RPMI8226 (cell line): ENCODE measurements at regions not wholly inside any gene's neighbourhood (a gene's known extent, or its start where the extent isn't known, plus 50 kb on each side); places are given as distances from the start of the nearest gene placed in this dataset.

Experiments used
- DNase-seq: peaks from one replicate; pipeline ENCODE4 v3.0.0-alpha.2; 2015

DNA sequence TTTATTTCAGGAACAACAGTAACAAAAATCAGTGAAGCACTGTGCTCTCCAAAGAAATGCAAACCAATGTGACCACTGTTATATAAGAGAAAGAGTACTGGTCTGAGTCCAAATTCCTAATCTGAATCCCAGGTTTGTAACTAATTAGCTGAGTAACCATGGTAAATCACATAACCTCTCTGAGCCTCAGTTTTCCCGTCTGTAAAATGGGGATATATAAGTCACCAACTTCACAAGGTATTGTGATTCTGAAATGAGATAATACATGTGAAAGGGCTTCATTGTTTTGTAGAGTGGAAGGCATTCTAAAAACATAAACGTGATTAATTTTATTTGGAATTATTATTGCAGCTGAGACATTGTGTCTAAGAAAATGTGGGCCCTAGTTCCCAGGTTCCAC lies 91.3 kb upstream of the YPEL5 start:
- no peak for DNase-seq

DNA sequence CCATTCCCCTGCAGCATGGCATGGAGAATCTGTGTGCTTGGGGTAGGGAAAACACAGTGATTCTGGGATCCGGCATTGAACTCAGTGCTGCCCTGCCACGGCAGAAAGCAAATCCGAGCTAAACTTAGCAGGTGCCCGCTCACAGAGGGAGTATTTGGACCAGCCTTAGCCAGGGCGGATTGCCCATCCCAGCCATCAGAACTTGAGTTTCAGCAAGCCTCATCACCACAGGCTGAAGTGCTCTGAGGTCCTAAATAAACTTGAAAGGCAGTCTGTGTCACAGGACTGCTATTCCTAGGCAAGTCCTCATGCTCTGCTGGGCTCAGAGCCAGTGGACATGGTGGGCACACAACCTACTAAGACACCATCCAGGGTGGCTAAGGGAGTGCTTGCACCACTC lies 86.2 kb upstream of the YPEL5 start:
- DNase-seq, result no peak

DNA sequence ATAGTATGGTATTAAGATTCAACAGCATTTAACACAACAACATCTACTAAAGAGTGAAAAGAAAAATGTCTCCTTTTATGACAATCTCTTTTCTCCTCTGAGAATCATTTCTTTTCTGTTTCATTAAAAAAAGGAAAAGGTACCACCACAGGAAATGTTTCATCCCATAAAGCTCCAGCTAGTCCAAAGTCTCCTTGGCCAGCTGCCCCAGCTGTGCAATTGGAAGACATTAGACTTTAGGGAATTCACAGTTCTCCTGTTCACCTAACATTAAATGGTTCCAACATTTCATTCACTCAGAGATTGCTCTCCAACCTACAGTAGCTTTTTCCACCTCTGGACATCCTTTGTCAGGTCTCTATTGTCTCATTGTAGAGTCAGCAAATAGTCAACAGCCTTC lies 78.7 kb upstream of the YPEL5 start:
- no peak for DNase-seq

DNA sequence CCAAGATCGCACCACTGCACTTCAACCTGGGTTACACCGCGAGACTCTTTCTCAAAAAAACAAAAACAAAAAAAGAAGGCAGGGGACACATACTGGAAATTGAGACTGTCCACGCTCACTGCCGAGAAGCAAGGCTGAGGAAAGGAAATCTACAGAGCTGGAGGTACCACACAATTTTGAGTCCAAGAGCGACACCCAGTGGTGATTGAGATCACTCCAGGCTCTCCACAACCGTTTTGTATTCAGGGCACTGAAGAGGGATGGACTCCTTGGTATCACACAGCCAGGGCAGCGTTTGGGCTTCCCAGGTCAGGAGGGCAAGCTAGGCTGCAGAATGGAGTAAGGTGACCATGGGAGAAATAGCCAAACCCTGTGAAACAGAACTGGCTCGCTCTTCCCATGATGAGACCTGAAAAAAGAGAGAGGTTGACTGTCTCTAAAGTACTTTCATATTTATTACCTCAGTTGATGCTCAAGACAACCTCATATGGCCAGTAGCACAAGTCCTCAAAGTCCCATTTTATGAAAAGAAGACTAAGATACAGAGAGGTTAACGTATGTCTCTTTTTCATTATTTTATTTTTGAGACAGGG lies 74.5 kb upstream of the YPEL5 start:
- peak; percentile 76 for DNase-seq

DNA sequence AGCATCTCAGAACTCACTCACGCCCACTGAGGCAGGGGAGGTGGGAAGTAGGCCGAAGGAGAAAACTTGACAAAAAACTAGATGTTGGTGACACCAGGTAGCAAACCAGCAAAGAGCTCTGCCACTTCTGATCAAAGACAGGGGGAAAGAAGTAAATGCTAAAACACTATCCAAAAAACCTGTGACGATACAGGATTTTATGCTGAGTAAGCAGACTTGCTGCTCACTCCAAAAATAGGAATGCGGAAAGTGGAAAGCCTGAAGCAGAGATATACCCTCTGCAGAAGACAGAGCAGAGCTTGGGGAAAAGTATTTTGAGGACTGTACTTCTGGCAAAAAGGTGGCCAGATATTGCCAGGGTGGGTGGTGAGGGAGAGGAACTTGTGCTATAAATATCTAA lies 73.3 kb upstream of the YPEL5 start:
- DNase-seq, result no peak

DNA sequence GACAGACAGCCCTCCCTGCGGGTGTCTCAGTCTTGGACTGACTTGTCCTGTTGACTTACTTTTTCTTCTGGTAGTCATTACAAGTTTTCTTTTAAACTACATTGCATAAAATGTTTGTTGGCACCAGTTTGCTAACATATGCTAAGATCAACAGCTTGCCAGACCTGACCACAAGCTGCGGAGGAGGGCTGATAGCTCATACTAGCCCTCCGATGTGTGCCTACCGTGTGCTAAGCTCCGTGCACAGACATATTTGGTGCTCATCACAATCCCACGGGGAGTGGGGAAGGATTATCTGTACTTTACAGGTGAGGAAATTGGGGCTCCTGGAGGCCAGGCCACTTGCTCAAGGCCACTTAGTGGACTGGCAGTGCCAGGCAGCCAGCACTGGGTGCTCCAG lies 72.8 kb upstream of the YPEL5 start:
- DNase-seq, result no peak

DNA sequence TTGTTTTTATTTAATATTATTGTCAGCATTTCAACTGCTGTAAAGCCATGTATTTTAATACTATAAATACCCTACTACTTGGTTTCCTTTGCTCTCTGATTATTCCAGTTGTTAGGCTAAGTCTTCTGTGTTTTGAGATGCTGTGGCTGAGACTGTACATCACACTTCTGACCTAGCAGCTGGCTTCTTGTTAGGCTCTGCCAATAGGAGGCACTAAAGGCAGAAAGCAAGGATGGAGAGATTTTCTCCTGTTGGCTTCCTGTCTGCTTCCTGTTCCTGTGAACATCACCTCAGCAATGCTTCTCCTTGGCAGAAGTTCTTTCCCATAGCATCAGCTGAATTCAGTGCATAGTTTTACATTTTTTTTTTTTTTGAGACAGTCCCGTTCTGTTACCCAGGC lies 68.3 kb upstream of the YPEL5 start:
- no peak for DNase-seq

DNA sequence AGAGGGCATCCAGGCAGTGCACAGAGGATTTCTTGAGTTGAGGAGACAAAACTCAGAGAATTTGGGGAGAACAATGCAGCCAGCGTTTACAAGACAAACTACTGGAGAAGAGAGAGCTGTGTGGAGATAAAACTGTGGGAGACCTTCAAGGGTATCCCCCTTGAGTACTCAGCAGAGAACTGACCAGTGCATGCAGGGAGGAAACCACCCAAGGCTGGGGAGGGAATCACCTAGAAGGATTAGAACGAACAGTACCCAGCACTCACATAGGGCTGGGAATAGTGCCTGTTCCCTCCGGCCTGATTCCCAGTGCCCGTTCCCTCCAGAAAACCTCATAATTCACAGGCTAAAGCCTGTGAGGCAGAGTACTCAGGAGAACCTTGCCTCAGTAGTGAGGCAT lies 61.9 kb upstream of the YPEL5 start:
- no peak for DNase-seq

DNA sequence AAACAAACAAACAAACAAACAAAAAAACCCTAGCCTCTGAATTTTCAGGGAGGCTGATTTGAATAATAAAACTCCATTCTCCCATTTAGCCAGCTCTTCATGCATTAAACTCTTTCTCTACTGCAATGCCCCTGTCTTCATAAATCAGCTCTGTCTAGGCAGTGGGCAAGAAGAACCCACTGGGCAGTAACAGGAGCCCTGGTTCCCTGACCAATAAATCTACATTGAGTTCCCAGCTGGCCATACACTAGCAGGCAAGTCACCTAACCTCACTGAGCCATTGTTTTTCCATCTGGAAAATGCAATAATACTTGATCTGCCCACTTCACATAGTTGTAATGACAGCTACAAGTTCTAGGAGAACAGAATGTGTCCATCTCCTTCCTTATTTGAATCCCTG lies 57.6 kb upstream of the YPEL5 start:
- DNase-seq, result no peak

DNA sequence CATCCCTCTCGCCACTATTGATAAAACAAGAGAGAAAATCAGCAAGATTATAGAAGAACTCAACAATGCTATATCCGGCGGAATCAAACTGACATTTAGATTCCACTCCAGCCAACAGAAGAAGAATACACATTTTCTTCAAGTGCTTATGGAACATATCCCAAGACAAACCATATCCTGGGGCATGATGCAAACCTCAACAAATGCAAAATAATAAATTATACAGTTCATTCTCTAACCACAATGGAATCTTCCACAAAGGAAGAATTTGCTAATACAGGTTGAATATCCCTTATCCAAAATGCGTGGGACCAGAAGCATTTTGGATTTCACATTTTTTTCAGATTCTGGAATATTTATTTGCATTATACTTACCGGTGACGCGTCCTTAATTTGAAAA lies 51.4 kb upstream of the YPEL5 start:
- DNase-seq, result no peak

DNA sequence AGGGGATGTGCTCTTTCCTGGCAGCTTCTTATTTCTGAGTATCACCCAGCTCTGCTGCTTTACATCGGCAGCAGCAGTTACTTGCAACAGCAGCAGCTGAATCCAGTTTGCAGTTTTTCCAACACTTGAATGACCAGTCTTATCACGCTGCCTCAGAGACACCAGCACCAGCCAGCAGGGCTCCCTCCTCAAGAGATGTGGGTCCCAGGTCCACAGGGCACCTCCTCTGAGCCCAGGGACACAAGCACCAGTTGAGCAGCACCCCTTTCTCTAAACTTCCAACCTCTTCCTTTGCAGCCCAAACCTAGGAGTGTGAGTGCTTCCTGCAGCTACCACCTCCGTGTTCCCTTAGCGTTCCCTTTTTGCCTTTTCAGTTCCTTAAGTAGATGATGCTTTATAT lies 50.4 kb upstream of the YPEL5 start:
- no peak for DNase-seq
